SKM-1 treated with dmso at 0.1 percent for 144 hours (cell line): ENCODE measurements at regions not wholly inside any gene's neighbourhood (a gene's known extent, or its start where the extent isn't known, plus 50 kb on each side); places are given as distances from the start of the nearest gene placed in this dataset.

Source experiments
- DNase-seq: peaks from one replicate; lab custom pipeline; 2025; ENCODE audit not compliant: unreplicated experiment; lab: John Stamatoyannopoulos, UW

GRCh38 chr6:140105857-140106256, 731.4 kb upstream of the CITED2 start:
- DNase-seq: peak; percentile 3

- no peak for DNase-seq
Observed at GRCh38 chr6:140105241-140105640, 730.8 kb upstream of the CITED2 start.

GRCh38 chr6:140101818-140102217, 727.4 kb upstream of the CITED2 start:
- peak; percentile 5 for DNase-seq

GRCh38 chr6:140101367-140101766, 726.9 kb upstream of the CITED2 start:
- DNase-seq: no peak

- DNase-seq: no peak
Observed at GRCh38 chr6:140095532-140095931, 721.1 kb upstream of the CITED2 start.

GRCh38 chr6:140091895-140092294, 717.4 kb upstream of the CITED2 start:
- DNase-seq: no peak

- DNase-seq: no peak
Observed at GRCh38 chr6:140090871-140091270, 716.4 kb upstream of the CITED2 start.

- DNase-seq: no peak
Observed at GRCh38 chr6:140083375-140083774, 708.9 kb upstream of the CITED2 start.

GRCh38 chr6:140082867-140083297, 708.4 kb upstream of the CITED2 start:
- DNase-seq: no peak

GRCh38 chr6:140079328-140079727, 704.9 kb upstream of the CITED2 start:
- DNase-seq: no peak

GRCh38 chr6:140078561-140079125, 704.2 kb upstream of the CITED2 start:
- no peak for DNase-seq

GRCh38 chr6:140077827-140078560, 703.5 kb upstream of the CITED2 start:
- no peak for DNase-seq

GRCh38 chr6:140076105-140076504, 701.7 kb upstream of the CITED2 start:
- no peak for DNase-seq

GRCh38 chr6:140073456-140073855, 699.0 kb upstream of the CITED2 start:
- DNase-seq: no peak

GRCh38 chr6:140071601-140072062, 697.2 kb upstream of the CITED2 start:
- DNase-seq: no peak

GRCh38 chr6:140070846-140071473, 696.5 kb upstream of the CITED2 start:
- no peak for DNase-seq

GRCh38 chr6:140069576-140069975, 695.1 kb upstream of the CITED2 start:
- DNase-seq: no peak

GRCh38 chr6:140068801-140069200, 694.4 kb upstream of the CITED2 start:
- DNase-seq: no peak

GRCh38 chr6:140064366-140064765, 689.9 kb upstream of the CITED2 start:
- DNase-seq: no peak

GRCh38 chr6:140063021-140063399, 688.6 kb upstream of the CITED2 start:
- DNase-seq: no peak

- DNase-seq: no peak
Observed at GRCh38 chr6:140062043-140063020, 687.9 kb upstream of the CITED2 start.
